Caki2 (cell line): ENCODE measurements at regions not wholly inside any gene's neighbourhood (a gene's known extent, or its start where the extent isn't known, plus 50 kb on each side); places are given as distances from the start of the nearest gene placed in this dataset.

ENCODE experiments used
- DNase-seq: peaks from one replicate; pipeline ENCODE4 v3.0.0-alpha.2; 2015; ENCODE audit warnings: low read depth
- in situ Hi-C: cut with HindIII; loops from 2 replicates; pipeline ENCODE4 v1.10.0; 2016; ENCODE audit warnings: low sequenced_read_pairs, low pct_unique_long_range_greater_than_20kb, mixed read lengths

GRCh38 chr10:44435196-44435595, 50.3 kb upstream of the CXCL12 start:
- in situ Hi-C loops: no loop called here
- no peak for DNase-seq

DNA sequence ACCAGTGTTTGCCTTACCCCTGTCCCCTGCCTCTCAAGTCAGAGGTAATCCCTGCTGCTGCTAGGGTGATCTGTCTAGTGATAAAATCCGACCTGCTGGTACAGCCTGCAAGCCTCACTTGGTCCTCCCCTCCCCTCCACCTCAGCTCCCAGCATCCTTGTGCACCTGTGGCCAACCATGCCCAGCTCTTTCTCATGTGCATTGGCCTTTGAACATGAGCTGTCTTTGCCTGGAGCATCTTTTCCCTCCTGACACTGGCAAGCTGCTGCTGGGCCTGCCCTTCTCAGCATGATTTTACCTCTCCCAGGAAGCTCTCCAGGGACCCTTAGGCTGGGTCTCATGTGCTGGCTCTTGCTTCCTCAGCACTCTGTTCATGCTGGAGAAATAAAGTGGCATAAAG, 51.3 kb upstream of the CXCL12 start:
- in situ Hi-C loops: no loop called here
- no peak for DNase-seq

DNA sequence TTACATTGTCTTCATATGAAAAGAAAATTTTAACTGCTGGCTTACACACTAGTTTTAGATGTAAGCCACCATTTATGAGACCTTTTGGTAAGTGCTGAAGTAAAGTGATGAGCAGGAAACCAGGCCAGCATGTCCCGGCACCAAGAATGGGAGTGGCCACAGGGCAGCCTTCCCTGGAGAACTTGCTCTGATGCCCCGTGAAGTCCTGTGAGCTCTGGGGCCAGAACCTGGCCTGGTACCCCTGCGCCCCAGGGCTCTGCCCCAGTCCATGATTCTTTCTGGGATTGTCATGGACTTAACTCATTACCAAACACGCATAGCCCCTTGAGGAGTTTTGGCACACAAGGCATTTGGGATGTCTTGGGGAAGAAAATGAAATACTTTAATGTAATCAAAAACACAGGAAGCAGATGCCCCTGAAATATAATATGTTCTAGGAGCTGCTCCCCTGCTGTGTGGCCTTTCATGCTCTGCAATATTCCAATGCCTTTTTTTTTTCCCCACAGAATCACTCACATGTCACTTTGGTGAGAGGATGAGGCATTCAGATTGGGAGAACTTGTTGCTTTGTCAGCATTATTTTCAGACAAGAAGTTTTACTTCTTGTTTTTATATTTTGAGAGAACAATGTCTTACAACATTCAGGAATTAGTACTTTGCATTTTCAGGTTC, 53.1 kb upstream of the CXCL12 start:
- DNase-seq: no peak
- in situ Hi-C loops: no loop called here

DNA sequence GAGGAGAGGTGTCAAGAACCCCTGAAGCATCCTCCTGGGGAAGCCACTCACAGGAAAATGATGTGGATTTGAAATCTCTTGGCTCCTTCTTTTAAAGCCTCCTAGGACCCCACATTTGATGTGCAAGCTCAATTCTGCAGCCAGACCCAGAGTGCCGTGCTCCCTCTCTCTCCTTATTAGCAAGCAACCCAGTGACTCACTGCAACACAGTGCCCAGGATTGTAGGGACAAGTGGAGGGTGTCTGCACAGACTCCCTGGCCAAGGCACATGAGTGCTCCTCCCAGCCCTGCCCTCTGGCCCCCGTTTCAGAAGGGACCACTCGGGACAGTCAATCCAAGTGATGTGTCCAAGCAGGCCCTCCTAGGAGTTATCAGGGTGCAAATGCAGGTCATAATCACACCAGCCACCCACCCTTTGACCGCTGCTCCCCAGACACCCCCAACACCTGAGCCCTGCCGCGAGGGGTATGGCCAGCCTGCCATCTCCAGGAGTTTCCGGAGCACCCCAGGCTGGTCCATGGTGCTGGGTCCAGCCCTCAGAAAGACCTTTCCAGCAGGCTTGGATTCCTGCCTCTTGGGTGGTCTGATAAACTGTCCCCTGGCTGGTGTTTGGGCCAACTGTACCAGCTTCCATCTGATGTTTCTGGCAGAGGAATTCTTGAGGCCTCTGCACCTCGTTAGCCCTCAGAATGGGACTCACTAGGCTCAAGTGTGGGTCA, 54.5 kb upstream of the CXCL12 start:
- no peak for DNase-seq
- in situ Hi-C loops: no loop called here

DNA sequence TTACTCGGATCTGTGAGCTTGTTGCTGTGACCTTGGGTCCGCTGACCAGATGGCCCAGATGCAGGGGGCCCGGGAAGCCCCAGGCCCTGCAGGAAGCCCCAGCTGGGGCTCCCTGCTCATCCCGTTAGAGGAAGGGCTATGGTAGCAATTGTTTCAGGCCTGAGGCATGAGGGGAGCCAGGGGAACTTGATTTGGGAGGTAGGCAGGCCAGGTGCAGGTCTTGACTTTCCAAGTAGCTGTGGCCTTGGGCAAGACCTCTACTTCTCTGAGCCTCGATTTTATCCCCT, 55.0 kb upstream of the CXCL12 start:
- in situ Hi-C loops: no loop called here

GRCh38 chr10:44457259-44457658, 72.4 kb upstream of the CXCL12 start:
- no peak for DNase-seq

More for the DNA sequence above, 55.0 kb upstream of the CXCL12 start:
- no peak for DNase-seq

DNA sequence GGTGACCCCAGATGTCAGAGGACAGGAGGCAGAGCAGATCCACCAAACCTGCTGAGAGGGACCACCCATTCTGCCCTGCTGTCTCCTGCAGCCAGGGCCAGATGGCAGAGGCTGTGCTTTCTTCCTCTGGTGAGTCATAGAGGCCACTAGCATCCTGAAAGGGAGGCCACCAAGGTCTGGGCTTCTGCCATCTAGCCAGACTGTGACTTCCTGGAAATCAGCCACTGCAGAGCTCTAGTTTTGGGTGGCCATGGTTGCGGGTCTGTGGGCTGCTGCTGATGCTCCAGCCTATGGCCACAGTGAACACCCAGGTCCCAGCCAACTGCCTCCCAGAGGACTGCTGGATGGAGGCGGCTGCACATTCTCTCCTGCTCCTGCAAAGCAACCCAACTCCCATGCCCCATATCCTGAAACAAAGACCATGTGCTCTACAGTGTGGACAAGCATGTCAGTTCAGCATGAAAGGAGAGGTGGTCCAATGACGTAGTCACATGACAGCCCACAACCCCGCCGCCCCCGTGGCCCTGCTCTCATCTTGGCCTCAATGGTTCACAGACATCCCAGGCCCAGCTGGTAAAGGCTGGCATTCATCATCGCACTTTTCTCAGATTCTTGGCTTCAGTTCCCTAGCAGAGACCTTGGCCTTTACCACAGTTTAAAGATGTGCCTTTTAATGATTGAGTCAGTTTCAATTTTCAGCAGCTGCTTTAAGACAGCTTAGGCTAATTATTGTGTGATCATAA, 73.9 kb upstream of the CXCL12 start:
- in situ Hi-C loops: no loop called here
- no peak for DNase-seq

More at GRCh38 chr10:44457259-44457658, 72.4 kb upstream of the CXCL12 start:
- in situ Hi-C loops: no loop called here

GRCh38 chr10:44459671-44460070, 74.8 kb upstream of the CXCL12 start:
- in situ Hi-C loops: no loop called here
- DNase-seq: no peak

GRCh38 chr10:44460416-44460815, 75.5 kb upstream of the CXCL12 start:
- in situ Hi-C loops: no loop called here
- no peak for DNase-seq

DNA sequence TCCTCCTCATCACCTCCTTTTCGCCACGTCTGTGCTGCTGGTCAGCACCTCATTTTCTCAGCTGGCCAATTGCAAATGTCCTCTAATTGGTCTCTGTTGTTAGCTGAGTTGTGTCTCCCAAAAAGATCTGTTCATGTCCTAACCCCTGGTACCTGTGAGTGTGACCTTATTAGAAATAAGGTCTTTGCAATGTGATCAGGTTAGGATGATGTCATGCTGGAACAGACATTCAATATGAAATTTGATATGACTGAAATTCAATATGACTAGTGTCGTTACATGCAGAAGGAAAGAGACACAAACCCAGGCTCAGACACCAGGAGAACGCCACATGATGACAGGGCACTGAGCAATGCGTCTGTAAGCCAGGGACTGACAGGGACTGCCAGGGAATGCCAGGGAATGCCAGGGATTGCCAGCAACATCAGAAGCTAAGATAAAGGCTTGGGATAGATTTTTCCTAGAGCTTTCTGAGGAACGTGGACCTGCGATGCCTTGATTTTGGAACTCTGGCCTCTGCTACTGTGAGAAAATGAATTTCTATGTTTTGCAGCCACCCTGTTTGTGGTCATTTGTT, 77.5 kb upstream of the CXCL12 start:
- DNase-seq: no peak
- in situ Hi-C loops: no loop called here

GRCh38 chr10:44463511-44464121, 78.7 kb upstream of the CXCL12 start:
- in situ Hi-C loops: no loop called here
- no peak for DNase-seq

DNA sequence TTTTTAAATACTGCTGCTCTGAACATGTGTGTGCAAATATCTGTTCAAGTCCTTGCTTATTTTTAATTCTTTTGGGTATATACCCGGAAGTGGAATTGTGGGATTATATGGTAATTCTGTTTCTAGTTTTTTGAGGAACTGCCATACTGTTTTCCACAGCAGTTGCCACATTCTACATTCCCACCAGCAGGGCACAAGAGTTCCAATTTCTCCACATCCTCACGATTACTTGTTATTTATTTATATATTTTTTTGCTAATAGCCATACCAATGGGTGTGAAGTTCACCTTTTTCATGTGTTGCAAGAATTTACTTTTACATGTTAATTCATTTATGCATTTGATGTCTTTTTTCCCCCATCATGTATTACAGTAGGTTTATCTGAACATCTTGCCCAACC, 79.6 kb upstream of the CXCL12 start:
- in situ Hi-C loops: no loop called here
- no peak for DNase-seq

DNA sequence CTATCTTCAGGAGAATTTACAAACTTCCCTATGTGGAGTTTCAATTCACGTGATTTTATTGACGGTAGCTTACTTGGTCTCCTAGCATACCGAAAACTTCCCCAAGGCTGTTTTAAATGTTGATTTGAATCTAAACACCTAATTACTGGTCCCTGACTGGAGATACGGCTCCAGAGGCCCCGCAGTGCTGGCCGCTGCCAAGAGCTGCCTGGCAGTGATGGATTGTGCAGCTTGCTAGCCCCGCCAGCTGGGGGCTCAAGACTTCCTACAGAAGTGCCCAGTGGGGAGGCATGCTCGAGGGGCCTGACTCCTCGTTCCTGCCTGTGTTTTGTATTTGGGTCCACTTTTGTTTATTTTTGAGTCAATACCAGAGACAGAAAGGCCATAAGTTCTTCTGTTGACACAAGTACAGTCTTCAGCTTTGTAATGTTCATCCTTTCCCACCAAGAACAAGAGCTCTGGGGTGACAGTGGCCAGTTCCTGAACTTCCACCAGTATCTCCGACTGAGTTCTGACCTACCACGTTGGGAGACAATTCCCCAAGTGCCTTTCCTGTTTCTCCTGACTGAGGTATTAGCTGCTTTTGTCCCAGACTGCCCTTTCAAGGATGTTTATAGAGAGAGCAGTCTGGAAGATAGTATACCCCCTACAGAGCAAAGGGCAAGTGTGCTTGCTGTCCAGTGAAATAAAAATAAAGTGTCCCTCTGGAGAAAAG, 80.7 kb upstream of the CXCL12 start:
- in situ Hi-C loops: no loop called here
- DNase-seq: no peak

GRCh38 chr10:44466236-44466635, 81.3 kb upstream of the CXCL12 start:
- DNase-seq: no peak
- in situ Hi-C loops: no loop called here

- DNase-seq: no peak
- in situ Hi-C loops: no loop called here
These were observed 82.2 kb upstream of the CXCL12 start for GRCh38 chr10:44467090-44467489.

- DNase-seq: no peak
- in situ Hi-C loops: no loop called here
These were observed 83.0 kb upstream of the CXCL12 start for GRCh38 chr10:44467900-44468299.

DNA sequence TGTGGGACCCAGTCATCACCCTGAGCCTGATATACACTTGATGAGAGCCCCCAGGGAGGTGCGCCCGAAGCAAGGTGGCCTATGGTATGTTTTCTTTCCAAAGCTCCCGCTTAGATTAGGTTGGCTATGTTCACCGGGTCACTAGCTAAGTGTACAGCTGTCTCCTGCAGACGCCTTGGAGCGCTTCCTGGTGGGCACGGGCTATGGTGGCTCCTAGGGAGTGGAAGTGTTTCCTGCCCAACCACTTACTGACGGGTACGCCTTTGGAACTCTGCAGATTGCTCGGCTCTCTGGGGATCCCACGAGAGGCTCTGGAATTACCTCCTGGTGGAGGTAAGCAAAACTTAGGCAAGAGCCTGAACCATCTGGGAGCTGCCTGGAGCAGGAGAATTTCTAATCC, 83.6 kb upstream of the CXCL12 start:
- DNase-seq: no peak
- in situ Hi-C loops: no loop called here

DNA sequence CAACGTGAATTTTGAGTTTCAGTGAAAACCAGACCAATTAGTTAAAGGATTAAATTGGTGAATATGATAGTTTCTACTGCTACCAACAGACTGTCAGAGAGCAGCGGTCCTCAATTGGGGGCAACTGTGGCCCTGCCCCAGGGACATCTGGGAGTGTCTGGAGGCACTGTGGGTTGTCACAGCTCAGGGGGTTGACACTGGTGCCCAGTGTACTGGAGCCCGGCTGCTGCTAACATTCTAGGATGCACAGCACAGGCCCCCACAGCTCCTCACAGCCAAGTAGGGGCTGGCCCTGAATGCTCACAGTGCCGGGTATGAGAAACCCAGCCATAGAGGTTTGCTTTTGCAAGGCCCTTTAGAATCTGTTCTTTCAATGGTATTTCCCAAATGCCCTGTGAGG, 84.1 kb upstream of the CXCL12 start:
- no peak for DNase-seq
- in situ Hi-C loops: no loop called here
